ENCODE measurements at regions not wholly inside any gene's neighbourhood (a gene's known extent, or its start where the extent isn't known, plus 50 kb on each side); places are given as distances from the start of the nearest gene placed in this dataset.

- no peak for TF ChIP-seq CTCF (IDR thresholded peaks at IDR 0.05)
- no peak for TF ChIP-seq POLR2A (IDR thresholded peaks at IDR 0.05)
Observed at GRCh38 chr3:118713502-118714207, 321.0 kb downstream of the IGSF11 start.

Measured in right lobe of liver (tissue), 4 donors.